Activated gamma-delta T cell treated with Interleukin-2 at 50 U/mL for 16 hours (primary cell): ENCODE measurements at regions not wholly inside any gene's neighbourhood (a gene's known extent, or its start where the extent isn't known, plus 50 kb on each side); places are given as distances from the start of the nearest gene placed in this dataset.
"Not testable (repeated sequence)": the region's sequence is repeated elsewhere in the genome, so short reads cannot be mapped to it uniquely, and the experiment has no call there.

Experiments used
- DNase-seq: peaks from one replicate; pipeline ENCODE4 v3.0.0-alpha.2; 2020

DNA sequence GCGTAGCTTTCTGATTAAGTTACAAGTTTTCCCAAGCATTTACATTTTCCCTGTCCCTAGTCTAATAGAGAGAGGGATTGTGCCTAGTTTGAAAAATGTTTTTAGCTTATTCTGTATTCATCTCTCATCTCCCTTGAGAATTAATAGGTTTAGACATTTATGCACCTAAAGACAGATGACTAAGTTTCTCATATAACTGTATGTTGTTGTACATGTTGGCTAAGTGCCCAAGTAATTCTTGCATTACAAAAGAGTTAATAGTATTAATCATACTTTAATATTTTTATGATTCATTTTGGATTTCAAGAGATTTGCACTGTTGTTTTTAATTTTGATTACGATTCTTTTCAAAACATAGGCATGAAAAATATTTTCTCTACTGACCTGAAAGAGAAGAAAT lies 109.0 kb upstream of the TBL1XR1 start:
- DNase-seq, result no peak

GRCh38 chr3:177307391-177307790 lies 110.1 kb upstream of the TBL1XR1 start:
- DNase-seq, result no peak

GRCh38 chr3:177307826-177308225 lies 110.5 kb upstream of the TBL1XR1 start:
- DNase-seq, result no peak

DNA sequence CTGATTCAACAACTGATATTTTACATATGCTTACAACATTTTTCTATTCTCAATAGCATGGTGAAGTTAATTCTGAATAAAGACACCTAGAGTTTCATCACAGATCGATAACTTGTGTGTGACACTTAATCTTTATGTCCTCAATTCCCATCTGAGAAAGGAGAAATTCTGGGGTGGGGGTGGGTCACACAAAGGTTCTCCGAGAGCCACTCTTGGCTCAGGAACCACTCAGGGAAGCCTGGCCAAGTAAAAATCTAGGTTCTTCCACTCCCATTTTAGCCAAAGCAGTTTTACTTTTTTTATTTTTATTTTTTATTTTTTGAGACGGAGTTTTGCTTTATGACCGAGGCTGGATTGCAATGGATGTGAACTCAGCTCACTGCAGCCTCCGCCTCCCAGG lies 111.0 kb upstream of the TBL1XR1 start:
- no peak for DNase-seq

DNA sequence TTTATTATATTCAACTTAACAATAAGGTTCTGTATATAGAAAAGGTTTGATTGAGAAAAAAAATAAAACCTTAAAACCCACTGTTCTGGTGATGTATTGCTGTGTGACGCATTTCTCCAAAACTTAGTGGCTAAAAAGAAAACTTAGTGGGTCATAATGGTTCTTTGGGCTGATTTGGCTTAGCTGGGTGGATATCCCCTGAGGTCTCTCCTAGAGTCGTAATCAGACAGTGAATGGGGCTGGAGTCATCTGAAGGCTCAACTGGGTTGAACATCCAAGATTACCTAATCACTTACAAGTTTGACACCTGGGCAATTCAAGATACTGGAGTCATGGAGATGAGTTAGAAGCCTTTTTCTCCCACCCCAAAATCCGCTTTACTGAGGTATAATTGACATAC lies 111.6 kb upstream of the TBL1XR1 start:
- DNase-seq, result no peak

DNA sequence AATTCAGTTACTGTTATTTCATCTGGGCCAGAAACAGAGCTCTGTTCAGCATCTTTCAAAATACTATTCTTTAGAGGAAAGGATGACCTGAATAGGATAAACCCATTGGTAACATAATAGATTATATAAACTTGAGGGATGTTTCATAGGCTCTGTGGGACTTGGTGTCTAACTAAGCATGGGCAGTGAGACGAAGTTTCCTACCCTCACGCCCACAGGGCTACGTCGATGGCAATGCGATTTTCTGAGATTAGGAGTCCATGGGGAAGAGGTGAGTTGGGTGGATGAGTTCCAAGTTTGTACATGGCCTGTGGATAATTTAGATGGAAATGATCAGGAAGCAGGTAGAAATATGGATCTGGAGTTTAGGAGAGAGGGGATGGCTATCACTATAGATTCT lies 115.2 kb upstream of the TBL1XR1 start:
- no peak for DNase-seq

GRCh38 chr3:177314897-177315296 lies 117.6 kb upstream of the TBL1XR1 start:
- DNase-seq, result no peak

DNA sequence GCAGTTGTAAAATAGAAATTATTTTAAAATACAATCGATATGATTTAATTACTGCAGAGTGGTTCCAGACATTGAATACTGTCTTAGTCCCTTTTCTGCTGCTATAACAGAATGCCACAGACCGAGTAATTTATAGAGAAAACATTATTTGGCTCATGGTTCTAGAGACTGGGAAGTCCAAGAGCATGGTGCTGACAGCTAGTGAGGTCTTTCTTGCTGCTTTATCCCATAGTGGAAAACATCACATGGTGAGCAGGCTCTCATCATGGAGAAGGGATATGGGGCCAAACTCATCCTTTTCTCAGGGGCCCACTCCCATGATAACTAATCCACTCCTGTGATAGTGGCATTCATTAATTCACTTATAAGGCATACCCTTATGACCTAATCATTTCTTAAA lies 120.0 kb upstream of the TBL1XR1 start:
- no peak for DNase-seq

GRCh38 chr3:177318559-177318958 lies 121.3 kb upstream of the TBL1XR1 start:
- DNase-seq, result no peak

DNA sequence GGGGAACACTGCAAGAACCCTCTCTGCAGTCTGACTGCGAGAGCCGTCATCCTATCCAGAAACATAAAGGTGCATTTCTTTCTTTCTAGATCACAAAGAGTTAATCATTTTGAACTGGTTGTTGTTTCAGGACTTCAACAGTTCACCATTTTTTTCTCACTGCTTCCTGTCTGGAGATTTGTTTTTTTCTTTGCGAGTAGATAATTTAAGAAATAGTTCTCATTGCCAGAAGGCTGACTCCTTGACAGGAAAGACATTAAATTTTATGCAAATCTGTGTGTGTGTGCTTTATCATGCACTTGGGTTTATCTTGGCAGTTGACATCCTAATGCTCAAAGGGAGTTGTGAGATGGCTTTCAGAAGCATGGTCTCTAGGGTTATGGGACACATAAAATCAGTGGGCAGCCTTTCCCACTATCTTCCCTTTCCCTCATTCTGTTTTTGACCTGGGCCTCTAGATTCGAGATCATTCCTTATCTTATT lies 123.5 kb upstream of the TBL1XR1 start:
- DNase-seq, result no peak

GRCh38 chr3:177321819-177322218 lies 124.5 kb upstream of the TBL1XR1 start:
- DNase-seq, result no peak

DNA sequence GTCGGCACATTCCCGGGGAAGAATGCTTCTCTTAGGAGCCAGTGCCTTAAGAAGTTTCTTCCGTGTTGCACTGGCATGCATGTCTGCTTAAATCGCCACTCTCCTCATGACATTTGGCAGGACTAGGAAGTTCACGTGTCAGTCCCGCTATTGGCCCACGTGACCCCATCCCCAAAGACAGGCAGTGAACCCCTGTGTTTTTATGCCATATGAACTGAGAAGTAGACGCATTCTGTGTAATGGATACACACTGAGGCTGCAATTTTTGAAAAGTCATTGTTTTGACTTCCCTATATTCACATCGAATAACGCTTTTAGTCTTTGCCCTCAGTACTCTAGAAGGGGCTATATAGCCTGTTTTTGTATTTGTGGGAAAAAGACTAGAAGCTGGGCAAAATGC lies 125.6 kb upstream of the TBL1XR1 start:
- no peak for DNase-seq

DNA sequence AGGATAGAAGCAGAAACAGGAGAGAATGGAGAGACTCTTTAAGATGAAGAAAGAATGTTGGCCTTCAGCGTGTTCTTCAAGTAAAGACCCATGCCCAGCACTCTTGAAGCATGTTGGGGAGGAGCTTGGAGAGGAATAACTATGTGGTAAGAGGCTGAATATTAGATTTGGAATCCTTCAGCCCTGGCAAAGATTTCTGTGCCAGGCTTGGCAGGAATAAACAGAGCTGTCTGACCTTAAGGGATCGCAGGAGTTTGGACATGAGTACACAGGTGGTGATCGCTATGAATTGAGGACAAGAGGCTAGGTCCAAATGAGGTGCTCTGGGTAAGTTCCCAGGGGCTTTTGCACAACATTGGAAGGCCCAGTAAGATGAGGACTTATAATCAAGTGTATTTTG lies 132.6 kb upstream of the TBL1XR1 start:
- DNase-seq, result no peak

- no peak for DNase-seq
Measured at GRCh38 chr3:177330779-177331178, 133.5 kb upstream of the TBL1XR1 start.

DNA sequence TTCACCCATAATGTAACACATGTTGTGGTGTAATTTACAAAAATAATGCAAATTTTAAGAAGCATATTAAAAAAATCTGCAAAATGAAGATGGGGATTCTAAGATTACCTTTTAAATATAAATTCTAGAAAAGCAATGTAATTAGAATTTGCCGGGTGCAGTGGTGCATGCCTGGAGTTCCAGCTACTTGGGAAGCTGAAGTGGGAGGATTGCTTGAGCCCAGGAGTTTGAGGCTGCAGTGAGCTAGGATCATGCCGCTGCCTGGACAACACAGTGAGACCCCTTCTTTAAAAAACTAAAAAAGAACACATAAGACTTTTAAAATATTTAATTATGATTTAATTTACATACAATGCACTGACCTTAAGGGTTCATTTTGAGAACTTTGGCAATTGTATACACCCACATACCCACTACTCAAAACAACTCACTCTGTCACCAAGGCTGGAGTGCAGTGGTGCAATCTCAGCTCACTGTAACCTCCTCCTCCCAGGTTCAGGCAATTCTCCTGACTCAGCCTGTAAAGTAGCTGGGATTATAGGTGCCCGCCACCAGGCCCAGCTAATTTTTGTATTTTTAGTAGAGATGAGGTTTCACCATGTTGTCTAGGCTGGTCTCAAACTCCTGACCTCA lies 134.0 kb upstream of the TBL1XR1 start:
- no peak for DNase-seq

DNA sequence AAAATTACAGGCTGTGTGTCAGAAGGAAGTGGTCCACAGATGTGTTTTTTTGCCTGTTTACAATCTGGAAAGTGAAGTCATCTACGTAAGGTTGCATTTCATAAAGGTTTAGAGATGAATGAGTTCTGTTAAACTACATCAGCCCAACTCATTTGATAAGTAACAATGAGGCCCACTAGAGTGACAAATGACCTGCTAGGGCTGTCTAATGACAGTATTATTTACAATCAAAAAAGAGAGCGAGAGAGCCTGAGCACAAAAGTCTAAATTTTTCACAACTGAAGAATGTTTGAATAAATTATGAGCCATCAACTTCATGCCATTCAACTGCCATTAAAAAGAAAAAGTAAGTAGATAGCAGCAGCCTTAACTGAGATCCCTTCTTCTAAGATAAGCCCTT lies 135.7 kb upstream of the TBL1XR1 start:
- no peak for DNase-seq

- no peak for DNase-seq
Measured at GRCh38 chr3:177333533-177334520, 136.5 kb upstream of the TBL1XR1 start.

DNA sequence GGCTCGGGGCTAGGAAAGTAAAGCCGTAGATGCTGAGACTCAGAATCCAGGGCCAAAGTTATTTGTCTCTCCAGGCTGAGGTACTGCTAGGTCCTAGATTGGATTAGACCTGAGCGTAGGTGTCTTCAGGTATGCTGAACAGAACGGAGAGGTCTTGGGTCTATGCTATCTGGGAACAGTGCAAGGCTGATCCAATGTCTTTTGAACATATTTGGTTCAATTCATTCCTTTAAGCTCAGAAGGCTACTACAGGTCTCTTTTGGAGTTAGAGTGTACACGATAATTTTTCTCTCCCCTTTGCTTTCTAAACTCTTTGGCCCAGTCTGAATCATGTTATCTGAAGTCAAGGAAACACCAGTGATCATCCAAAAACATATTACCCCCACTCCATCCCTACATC lies 137.5 kb upstream of the TBL1XR1 start:
- no peak for DNase-seq

DNA sequence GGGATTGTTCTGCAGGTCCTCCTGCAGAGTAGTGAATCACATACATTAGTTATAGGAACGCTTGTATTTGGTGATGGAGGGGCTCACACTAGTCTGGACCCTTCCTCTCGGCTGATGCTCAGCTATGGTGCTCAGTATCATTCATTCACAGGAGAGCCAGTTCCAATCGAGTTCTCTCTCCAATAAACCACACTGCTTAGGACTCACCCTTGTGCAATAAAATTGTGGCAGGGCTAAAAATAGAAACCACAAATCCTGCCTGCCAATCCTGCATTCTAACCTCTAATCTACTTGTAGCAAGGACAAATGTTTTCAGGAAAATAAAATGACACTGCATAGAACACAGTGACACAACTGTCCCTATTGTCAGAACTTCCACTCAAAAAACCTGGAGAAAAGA lies 138.4 kb upstream of the TBL1XR1 start:
- DNase-seq, result no peak

DNA sequence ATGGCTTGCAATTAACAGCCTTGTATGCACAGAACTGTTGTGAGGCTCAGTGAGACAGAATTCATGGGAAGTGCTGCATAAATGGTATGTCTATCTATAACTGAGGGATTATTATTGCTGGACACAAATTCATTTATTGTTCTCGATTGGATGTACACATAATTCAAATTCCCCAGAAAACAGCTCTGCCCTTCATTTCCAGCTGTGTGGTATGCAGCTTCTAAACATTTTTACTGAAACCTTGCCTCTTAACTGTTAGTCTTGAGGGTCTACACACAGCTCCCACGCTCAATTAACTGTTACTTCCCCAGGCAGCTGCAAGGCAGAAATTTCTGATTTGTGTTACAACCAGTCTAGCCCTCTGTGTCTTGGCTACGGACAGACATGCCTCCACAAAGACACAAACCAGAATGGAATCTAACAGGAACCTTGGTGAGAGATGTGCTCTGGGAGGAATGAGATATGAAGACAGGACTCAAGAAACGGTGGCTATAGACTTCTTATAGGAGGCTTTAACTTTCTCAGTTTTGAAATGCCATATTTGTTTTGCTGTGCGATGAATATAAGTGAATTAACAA lies 139.7 kb upstream of the TBL1XR1 start:
- no peak for DNase-seq

DNA sequence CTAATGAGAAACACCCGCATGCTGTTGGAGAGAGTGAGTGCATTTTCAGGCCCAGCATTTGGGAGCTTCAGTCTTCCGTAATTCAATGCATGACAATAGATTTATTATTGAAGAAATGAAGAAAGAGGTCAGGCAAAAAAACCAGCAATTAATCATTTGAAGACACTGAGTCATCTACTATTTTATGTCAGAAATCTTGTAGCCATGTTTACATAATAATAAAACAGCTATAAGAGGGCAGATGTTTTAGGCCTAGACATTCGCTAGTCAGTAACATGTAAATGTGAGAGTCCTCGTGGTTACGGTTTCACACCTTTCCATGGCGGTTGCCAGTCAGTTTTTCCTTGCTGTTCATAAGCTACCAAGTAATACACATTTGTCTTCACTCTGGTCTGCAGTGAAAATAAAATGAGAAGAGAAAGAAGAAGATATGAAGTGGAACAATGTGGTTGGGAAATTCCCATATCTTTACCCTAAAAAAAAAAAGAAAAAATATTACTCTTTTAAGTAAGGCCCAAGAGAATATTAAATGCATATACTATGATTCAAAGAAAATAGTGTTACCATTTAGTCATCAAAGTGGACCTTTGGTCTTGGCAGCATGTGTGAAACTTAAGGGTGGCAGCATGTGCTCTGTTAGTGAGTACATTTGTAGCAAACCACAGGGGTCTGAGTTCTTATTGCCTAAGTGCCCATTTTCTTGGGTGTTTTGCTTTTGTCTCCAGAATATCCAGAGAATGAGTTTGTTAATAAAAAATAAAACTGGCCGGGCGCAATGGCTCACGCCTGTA lies 140.5 kb upstream of the TBL1XR1 start:
- DNase-seq, result peak; percentile 40

DNA sequence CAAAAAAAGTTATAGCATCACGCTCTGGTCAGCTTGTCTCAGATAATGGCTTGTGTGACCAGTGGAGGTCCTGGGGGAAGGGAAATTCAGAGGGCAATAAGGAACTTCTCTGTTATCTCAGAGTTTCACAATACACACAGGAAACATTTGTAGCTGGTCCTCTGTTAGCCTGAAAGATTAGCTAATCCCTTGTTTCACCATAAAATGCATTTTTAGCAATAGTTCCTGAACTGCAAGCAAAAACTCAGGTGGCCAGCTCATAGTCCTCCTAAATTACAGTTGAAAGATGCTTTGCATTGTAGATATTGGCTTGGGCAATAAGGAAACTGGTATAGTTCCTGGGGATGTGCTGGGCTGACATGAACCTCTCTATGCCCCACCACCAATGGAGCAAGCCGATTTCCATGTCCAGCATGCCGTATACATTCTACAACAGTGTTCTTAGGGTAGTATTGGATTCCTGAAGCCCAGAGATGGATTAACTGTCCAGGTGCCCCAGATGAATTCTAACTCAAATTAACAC lies 141.5 kb upstream of the TBL1XR1 start:
- no peak for DNase-seq

DNA sequence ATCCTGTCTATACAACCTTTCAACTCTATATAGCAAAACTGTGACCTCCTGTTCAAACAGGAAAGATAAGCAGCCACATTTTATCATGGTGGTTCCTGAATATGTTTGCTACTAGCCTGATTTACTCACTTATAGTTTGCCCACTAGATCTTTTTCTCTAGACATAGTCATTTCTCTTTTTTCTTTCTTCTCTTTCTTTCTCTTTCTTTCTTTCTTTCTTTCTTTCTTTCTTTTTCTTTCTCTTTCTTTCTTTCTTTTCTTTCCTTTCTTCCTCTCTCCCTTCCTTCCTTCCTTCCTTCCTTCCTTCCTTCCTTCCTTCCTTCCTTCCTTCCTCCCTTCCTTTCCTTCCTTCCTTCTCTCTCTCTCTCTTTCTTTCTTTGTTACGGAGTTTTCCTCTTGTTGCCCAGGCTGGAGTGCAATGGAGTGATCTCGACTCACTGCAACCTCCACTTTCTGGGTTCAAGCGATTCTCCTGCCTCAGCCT lies 142.0 kb upstream of the TBL1XR1 start:
- not testable (repeated sequence) for DNase-seq
